ENCODE measurements at regions not wholly inside any gene's neighbourhood (a gene's known extent, or its start where the extent isn't known, plus 50 kb on each side); places are given as distances from the start of the nearest gene placed in this dataset.

GRCh38 chr16:52052818-52053217, 494.1 kb downstream of the TOX3 start:
- TF ChIP-seq CTCF (conservative IDR thresholded peaks at IDR 0.05; ENCODE audit: low read depth in 2 of 2): no peak
- TF ChIP-seq REST (IDR thresholded peaks at IDR 0.05; ENCODE audit: unreplicated experiment): no peak
- TF ChIP-seq EZH2 (IDR thresholded peaks at IDR 0.05; ENCODE audit: low read depth, unreplicated experiment): no peak
